ENCODE measurements at regions not wholly inside any gene's neighbourhood (a gene's known extent, or its start where the extent isn't known, plus 50 kb on each side); places are given as distances from the start of the nearest gene placed in this dataset.

DNA sequence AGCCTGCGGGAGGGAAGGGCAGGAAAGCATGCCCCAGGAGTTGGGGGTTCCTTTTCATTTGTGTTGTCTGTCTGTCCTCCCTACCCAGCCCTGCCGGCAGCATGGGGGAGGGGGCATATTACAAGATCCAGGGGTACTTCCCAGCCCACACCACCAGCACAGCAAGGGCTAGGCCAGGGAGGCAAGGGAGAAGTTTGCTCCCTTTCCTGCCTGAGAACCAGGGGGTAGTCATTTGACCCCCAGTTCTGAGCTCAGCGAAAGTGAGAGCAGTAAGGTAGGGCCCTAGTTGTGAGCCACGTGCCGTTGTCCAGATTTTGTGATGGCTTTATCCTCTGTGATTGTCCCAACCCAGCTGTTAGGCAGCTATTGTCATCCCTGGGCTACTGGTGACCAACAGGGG lies 364.7 kb downstream of the BCL11B start (continued):
- TF ChIP-seq, protein P1, sequence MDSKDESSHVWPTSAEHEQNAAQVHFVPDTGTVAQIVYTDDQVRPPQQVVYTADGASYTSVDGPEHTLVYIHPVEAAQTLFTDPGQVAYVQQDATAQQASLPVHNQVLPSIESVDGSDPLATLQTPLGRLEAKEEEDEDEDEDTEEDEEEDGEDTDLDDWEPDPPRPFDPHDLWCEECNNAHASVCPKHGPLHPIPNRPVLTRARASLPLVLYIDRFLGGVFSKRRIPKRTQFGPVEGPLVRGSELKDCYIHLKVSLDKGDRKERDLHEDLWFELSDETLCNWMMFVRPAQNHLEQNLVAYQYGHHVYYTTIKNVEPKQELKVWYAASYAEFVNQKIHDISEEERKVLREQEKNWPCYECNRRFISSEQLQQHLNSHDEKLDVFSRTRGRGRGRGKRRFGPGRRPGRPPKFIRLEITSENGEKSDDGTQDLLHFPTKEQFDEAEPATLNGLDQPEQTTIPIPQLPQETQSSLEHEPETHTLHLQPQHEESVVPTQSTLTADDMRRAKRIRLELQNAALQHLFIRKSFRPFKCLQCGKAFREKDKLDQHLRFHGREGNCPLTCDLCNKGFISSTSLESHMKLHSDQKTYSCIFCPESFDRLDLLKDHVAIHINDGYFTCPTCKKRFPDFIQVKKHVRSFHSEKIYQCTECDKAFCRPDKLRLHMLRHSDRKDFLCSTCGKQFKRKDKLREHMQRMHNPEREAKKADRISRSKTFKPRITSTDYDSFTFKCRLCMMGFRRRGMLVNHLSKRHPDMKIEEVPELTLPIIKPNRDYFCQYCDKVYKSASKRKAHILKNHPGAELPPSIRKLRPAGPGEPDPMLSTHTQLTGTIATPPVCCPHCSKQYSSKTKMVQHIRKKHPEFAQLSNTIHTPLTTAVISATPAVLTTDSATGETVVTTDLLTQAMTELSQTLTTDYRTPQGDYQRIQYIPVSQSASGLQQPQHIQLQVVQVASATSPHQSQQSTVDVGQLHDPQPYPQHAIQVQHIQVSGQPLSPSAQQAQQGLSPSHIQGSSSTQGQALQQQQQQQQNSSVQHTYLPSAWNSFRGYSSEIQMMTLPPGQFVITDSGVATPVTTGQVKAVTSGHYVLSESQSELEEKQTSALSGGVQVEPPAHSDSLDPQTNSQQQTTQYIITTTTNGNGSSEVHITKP (CRISPR knock-in tag; IDR thresholded peaks at IDR 0.05; ENCODE audit: low read depth): no peak

DNA sequence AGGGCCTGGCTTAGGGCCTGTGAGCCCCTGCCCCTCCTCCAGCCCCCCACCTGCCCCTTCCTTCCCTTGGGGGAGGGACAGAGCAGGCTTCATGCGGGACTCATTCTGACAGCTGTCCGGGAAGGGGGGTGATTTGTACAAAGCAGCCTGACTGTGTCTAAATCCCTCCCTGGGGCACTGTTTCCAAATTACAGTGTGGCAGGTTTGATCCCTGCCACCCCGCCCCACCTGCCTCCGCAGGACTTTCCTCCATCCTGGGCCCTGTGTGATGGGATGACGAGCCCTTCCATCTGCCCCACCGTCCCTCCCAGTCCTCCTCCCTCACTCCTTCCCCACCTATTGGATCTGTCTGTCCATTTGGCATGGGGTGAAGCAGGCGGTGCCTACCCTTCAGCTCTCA lies 363.9 kb downstream of the BCL11B start:
- no peaks in the 10 kb centered on the region; a peak in 2 of 5 replicates for H3K27me3 ChIP-seq (ENCODE audit: control insufficient read depth in 1 of 2, insufficient read depth in 2 of 2, low read length in 2 of 2)
- H3K9me3 ChIP-seq (ENCODE audit: low read length): no peaks in the 10 kb centered on the region
- no peaks in the 10 kb centered on the region for H4K20me1 ChIP-seq (ENCODE audit: insufficient read depth, low read length)
- no peak overlapping the region for H2AFZ ChIP-seq (ENCODE audit: low read length)
- no peak overlapping the region for H3K9ac ChIP-seq (ENCODE audit: insufficient read depth, low read depth, low read length)
- FAIRE-seq (no peak), ATAC-seq (no peak), DNase-seq (ENCODE audit: low spot score) (no peak)
- CTCF ChIA-PET (ENCODE audit: low intra/inter-chr PET ratio, low total read pairs): no interaction called here
- POLR2A ChIA-PET: no interaction called here
- no peak overlapping the region for H3K27ac ChIP-seq (ENCODE audit: extremely low read length, insufficient read depth, low read length)
- in situ Hi-C loops (cut with HindIII; ENCODE audit: extremely low pct_ligation_motif_present, low pct_unique_long_range_greater_than_20kb) (no loop called here), intact Hi-C loops (cut with micrococcal nuclease; ENCODE audit: unreplicated experiment) (no loop called here)
- BruUV-seq (replicated peaks): no TSS peak
- H3K4me2 ChIP-seq (ENCODE audit: low read depth, low read length): no peak overlapping the region
- H3K79me2 ChIP-seq (ENCODE audit: insufficient read depth, low read length): no peaks in the 10 kb centered on the region
- H3K36me3 ChIP-seq (replicated peaks in 1 of 2; ENCODE audit: control insufficient read depth in 1 of 2, insufficient read depth in 2 of 2, low read length in 2 of 2): no peaks in the 10 kb centered on the region
- no peaks in the 10 kb centered on the region for H3K4me1 ChIP-seq (ENCODE audit: insufficient read depth, low read length)
- H3K4me3 ChIP-seq (replicated peaks in 1 of 3; ENCODE audit: insufficient read depth in 1 of 3, low read depth in 2 of 3, low read length in 3 of 3): no peak overlapping the region
- whole genome bisulfite sequencing (ENCODE audit: low lambda C conversion rate): 7% methylated on average over 3 of the region's 7 CpGs
- TF ChIP-seq SMAD9 (CRISPR knock-in tag; IDR thresholded peaks at IDR 0.05): no peak
- TF ChIP-seq, protein P2, sequence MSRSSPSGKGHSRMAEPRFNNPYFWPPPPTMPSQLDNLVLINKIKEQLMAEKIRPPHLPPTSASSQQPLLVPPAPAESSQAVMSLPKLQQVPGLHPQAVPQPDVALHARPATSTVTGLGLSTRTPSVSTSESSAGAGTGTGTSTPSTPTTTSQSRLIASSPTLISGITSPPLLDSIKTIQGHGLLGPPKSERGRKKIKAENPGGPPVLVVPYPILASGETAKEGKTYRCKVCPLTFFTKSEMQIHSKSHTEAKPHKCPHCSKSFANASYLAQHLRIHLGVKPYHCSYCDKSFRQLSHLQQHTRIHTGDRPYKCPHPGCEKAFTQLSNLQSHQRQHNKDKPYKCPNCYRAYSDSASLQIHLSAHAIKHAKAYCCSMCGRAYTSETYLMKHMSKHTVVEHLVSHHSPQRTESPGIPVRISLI (CRISPR knock-in tag; IDR thresholded peaks at IDR 0.05; ENCODE audit: borderline replicate concordance): no peak
- TF ChIP-seq PRPF4 (IDR thresholded peaks at IDR 0.05; ENCODE audit: low read depth, low read length, poor library complexity, severe bottlenecking): no peak
- TF ChIP-seq ZC3H4 (CRISPR knock-in tag; IDR thresholded peaks at IDR 0.05; ENCODE audit: borderline replicate concordance): no peak
- TF ChIP-seq NAIF1 (CRISPR knock-in tag; IDR thresholded peaks at IDR 0.05; ENCODE audit: borderline replicate concordance): no peak
- TF ChIP-seq, protein P3, sequence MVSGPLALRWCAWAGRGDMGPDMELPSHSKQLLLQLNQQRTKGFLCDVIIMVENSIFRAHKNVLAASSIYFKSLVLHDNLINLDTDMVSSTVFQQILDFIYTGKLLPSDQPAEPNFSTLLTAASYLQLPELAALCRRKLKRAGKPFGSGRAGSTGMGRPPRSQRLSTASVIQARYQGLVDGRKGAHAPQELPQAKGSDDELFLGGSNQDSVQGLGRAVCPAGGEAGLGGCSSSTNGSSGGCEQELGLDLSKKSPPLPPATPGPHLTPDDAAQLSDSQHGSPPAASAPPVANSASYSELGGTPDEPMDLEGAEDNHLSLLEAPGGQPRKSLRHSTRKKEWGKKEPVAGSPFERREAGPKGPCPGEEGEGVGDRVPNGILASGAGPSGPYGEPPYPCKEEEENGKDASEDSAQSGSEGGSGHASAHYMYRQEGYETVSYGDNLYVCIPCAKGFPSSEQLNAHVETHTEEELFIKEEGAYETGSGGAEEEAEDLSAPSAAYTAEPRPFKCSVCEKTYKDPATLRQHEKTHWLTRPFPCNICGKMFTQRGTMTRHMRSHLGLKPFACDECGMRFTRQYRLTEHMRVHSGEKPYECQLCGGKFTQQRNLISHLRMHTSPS (CRISPR knock-in tag; IDR thresholded peaks at IDR 0.05; ENCODE audit: low read depth): no peak
- TF ChIP-seq, protein P4, sequence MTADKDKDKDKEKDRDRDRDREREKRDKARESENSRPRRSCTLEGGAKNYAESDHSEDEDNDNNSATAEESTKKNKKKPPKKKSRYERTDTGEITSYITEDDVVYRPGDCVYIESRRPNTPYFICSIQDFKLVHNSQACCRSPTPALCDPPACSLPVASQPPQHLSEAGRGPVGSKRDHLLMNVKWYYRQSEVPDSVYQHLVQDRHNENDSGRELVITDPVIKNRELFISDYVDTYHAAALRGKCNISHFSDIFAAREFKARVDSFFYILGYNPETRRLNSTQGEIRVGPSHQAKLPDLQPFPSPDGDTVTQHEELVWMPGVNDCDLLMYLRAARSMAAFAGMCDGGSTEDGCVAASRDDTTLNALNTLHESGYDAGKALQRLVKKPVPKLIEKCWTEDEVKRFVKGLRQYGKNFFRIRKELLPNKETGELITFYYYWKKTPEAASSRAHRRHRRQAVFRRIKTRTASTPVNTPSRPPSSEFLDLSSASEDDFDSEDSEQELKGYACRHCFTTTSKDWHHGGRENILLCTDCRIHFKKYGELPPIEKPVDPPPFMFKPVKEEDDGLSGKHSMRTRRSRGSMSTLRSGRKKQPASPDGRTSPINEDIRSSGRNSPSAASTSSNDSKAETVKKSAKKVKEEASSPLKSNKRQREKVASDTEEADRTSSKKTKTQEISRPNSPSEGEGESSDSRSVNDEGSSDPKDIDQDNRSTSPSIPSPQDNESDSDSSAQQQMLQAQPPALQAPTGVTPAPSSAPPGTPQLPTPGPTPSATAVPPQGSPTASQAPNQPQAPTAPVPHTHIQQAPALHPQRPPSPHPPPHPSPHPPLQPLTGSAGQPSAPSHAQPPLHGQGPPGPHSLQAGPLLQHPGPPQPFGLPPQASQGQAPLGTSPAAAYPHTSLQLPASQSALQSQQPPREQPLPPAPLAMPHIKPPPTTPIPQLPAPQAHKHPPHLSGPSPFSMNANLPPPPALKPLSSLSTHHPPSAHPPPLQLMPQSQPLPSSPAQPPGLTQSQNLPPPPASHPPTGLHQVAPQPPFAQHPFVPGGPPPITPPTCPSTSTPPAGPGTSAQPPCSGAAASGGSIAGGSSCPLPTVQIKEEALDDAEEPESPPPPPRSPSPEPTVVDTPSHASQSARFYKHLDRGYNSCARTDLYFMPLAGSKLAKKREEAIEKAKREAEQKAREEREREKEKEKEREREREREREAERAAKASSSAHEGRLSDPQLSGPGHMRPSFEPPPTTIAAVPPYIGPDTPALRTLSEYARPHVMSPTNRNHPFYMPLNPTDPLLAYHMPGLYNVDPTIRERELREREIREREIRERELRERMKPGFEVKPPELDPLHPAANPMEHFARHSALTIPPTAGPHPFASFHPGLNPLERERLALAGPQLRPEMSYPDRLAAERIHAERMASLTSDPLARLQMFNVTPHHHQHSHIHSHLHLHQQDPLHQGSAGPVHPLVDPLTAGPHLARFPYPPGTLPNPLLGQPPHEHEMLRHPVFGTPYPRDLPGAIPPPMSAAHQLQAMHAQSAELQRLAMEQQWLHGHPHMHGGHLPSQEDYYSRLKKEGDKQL (CRISPR knock-in tag; IDR thresholded peaks at IDR 0.05; ENCODE audit: low read depth): no peak
- no peak for TF ChIP-seq ZKSCAN5 (CRISPR knock-in tag; IDR thresholded peaks at IDR 0.05)
- TF ChIP-seq HOXD1 (CRISPR knock-in tag; IDR thresholded peaks at IDR 0.05): no peak
- no peak for TF ChIP-seq ZNF572 (CRISPR knock-in tag; IDR thresholded peaks at IDR 0.05)

Measured in HepG2 (cell line).